Bone marrow (tissue), 2 donors: ENCODE measurements at regions not wholly inside any gene's neighbourhood (a gene's known extent, or its start where the extent isn't known, plus 50 kb on each side); places are given as distances from the start of the nearest gene placed in this dataset.

ENCODE experiments used
- DNase-seq, 2 donors: peaks; one replicate each; lab custom pipeline; 2025; lab: John Stamatoyannopoulos, UW

DNA sequence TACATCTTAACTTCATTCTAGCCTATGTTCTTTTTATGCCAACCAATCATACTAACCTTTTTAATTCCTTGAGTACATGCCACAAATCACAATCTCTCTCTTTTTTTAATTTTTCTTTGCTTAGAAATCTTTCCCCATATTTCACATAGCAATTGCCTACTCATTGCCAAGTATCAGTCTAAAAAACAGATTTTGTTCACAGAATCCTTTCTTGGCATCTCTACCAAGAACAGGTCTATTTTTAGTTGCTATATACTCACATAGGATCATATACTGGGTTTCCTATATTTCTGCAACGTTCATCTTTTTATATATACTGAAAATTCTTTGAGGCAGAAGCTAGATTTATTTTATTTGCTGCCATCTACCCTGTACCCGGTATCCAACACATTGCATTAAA is 292.1 kb downstream of the GASK1B start:
- no peak for DNase-seq

- no peak for DNase-seq
Observed at GRCh38 chr4:157854819-157855218, 318.0 kb downstream of the GASK1B start.

GRCh38 chr4:157840648-157841047 is 332.2 kb downstream of the GASK1B start:
- no peak for DNase-seq

DNA sequence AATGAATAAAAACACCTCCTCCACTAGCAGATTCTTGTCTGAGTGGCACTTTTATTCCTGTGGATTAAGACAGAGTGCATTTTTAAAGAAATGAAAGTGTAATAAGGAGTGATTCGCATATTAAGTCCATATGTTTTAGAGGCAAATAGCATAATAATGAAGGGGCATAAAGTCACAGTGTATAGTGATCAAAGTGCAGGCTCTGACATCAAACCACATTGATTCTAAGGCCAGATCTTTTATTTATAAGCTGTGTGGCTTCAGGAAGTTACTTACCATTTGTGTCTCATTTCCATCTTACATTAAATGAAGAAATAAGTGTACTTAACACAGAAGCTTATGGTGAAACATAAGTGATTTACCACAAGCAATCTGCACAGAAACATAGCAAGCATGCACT is 332.8 kb downstream of the GASK1B start:
- DNase-seq, result no peak

DNA sequence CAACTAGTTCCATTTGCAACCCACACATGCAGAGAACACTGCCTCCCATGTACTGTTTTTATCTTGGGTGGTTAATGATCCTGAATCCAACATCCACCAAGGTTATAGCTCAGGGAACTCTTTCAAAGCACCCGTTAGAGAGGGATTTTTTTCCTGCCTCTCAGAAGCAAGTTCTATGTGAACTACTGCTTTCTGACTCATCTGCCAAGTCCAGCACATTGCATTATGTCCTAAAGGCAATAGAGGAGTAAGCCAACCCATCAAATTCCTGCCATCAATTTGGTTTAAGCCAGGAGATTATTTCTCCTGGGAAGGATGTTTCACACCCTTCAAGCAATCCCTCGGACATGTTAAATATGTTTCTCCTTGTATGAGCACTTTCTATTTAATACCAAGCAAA is 334.5 kb downstream of the GASK1B start:
- no peak for DNase-seq

DNA sequence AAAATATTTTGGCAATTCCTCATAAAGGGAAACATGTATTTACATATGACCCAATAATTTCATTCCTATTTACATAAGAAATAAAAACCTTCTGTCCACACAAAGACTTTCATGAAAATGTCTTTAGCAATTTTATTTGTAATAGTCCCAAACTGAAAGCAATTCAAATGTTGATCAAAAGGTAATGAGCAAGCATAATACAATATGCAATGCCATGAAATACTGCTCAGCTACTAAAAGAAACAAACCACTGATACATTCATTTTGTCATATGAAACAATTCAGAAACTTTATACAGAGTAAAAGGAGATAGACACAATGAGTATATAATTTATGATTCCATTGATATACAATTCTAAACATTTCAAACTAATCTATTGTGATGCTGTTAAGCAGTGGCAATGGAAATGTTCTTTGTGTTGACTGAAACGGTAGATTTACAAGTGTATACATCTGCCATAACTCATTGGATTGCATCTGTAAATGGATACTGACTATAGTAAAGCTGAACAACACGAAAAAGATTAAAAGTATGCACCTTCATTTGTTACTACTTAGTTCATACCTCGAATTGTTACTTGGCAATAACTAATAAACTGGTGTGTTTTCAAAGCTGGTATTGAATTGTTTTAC is 335.6 kb downstream of the GASK1B start:
- DNase-seq, result no peak

DNA sequence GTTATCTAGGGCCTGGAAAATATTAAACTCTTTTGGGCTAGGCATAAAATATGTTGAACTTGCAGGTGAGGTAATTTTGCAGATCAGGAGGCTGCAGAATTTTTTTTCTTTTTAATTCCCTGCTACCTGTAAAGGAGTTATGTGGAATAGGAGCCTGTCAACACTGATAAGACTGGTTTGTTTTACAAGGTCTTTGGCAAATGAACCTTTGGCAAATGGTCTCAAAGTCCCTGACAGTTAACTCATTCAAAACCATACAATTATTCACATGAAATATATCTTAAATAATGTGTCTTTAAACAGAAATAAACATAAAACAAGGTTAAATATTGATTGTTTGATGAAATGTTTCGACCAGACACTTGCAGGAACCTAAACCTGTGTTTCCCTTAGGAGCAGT is 340.2 kb downstream of the GASK1B start:
- DNase-seq, result no peak

DNA sequence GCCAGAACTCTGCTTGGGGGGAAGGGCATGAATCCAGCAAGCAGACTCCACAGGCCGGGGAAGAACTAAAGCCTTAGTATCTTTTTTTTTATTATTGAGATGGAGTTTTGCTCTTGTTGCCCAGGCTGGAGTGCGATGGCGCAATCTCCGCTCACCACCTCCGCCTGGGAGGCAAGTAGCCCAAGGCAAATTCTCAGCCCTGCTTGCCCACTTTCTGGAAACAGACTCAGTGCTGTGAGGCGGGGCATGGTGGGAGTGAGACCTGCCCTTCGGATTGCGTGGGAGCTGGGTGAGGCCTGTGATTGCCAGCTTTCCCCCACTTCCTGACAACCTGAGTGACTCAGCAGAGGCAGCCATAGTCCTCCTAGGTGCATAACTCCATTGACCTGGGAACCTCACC is 348.8 kb downstream of the GASK1B start:
- no peak for DNase-seq

DNA sequence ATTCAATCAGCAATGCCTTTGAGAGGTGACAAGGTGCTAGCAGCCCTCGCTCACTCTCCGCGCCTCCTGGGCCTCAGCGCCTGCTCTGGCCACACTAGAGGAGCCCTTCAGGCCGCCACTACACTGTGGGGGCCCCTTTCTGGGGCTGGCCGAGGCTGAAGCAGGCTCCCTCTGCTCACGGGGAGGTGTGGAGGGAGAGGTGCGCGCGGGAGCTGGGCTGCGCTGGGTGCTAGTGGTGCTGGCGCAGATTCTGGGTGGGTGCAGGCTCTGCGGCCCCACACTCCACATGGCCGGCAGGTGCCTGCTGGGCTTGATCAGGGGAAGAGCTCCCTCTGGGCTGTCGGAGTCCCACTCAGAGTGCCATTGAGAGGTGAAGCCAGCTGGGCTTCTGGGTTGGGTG is 351.0 kb downstream of the GASK1B start:
- DNase-seq, result no peak

GRCh38 chr4:157819693-157820464 is 352.9 kb downstream of the GASK1B start:
- no peak for DNase-seq

- DNase-seq, result no peak
Observed at GRCh38 chr4:157818946-157819692, 353.7 kb downstream of the GASK1B start.

GRCh38 chr4:157810137-157810774 is 362.6 kb downstream of the GASK1B start:
- no peak for DNase-seq

- no peak for DNase-seq
Observed at GRCh38 chr4:157808796-157809383, 363.9 kb downstream of the GASK1B start.

- no peak for DNase-seq
Observed at GRCh38 chr4:157806184-157806583, 366.6 kb downstream of the GASK1B start.

DNA sequence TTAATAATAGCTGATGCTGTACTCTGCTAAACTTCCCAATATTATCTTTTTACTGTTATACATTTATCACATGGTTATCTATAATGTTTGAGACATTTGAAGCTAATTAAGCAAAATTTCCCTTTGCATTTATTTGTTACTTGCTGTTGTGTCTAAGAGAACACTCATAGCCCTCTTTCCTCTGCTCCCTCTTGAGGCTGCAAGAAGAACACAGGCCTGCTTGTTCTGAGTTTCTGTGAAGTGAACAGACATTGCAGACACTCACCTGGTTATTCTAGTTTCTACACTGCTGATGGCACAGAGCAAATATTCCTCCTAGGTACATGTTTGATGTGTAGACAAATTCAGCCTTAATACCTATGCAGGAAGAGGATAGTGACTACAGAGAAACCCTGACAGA is 367.8 kb downstream of the GASK1B start:
- DNase-seq, result no peak

DNA sequence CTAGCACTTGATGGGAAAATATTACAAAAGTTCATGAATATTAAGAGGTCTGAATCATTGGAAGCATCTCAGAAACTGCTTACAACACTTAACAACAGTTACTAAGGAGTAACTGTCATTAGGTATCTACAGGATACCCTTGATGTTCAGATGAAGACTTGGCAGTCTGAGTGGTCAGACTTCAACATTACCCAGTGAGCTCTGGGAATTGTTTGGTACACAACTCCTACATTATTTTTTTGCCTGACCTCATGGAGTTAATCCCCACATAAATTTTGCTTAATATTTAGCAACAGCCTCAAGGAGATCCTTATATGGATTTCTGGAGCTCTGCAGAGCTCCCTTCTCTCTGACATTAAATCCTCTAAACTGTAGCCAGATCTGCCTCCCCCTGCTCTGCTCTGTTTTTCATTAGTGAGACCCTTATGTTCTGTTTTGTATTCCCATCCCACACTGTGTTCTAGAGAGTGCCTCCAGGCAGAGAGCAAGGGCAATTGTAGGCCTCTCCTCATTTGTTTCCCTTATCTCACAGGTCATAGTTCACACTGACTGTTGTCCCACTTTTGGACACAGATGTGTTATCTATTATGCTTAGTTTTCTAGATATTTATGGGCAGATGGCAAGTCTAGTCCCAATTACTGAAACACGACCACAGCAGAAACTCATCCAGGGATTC is 368.8 kb downstream of the GASK1B start:
- DNase-seq, result no peak

DNA sequence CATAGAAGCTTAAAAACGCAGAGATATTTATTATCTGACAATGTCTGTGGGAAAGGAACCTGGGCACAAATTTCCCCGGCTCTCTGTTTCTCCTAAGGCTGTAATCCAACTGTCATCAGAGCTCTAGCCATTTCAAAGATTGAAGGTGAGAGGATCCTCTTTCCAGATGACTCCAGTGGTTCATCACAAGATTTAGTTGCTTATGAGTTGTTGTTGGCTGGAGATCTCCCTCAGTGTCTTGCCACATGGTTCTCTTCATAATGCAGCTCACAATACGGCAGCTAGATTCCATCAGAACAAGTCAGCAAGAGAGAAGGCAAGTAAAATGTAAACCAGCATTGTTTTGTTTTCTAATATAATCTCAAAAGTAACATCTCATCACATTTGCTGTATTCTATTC is 369.4 kb downstream of the GASK1B start:
- no peak for DNase-seq

DNA sequence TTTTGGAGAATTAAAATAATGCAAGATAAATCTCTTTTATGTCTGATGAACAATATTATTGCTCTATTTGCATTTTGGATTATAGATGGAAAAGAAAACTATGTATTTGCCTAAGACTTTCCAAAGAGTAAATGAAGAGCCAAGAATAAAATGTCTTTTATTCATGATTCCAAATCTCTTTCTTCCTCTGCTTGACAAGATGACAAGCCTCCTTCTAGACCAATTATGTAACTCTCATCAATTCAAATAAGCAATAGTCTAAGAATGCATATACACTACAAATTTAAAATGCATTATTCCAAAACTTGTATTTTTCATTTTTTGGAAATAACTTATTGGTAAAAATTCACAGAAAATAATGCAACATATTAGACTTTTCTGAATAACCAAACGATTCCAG is 377.3 kb downstream of the GASK1B start:
- no peak for DNase-seq

GRCh38 chr4:157792716-157793115 is 380.1 kb downstream of the GASK1B start:
- DNase-seq, result no peak

GRCh38 chr4:157791236-157791635 is 381.6 kb downstream of the GASK1B start:
- no peak for DNase-seq

DNA sequence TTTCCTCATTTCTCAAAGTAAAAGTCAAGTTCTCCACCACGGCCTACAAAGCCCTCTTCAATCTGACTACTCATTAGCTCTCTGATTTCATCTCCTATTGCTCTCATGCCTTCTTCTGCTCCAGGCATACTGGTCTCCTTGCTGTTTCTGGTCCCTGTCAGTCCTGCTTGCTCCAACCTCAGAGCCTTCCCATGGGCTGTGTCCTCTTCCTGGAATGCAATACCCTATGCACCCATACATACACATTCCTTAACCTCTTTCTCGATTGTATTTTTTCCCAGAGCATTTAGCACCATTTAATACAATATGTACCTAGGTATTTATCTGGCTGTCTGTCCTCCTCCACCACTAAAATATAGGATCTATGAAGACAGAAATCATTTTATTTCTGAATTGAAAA is 385.2 kb downstream of the GASK1B start:
- DNase-seq, result no peak

GRCh38 chr4:157781361-157781760 is 391.5 kb downstream of the GASK1B start:
- DNase-seq, result no peak
